ENCODE measurements at regions not wholly inside any gene's neighbourhood (a gene's known extent, or its start where the extent isn't known, plus 50 kb on each side); places are given as distances from the start of the nearest gene placed in this dataset.

- no peaks in the 10 kb centered on the region for H3F3A ChIP-seq (ENCODE audit: insufficient read depth, low read length)
- H3K9me2 ChIP-seq (replicated peaks; ENCODE audit: insufficient read depth, low read length), result no peaks in the 10 kb centered on the region
- H3K9me3 ChIP-seq (replicated peaks; ENCODE audit: insufficient read depth, low read length), result no peaks in the 10 kb centered on the region
- no peak overlapping the region for H3K27ac ChIP-seq (ENCODE audit: low read length)
- H3K79me2 ChIP-seq (ENCODE audit: low read length), result no peaks in the 10 kb centered on the region
- H3K4me2 ChIP-seq (ENCODE audit: low read depth, low read length), result no peak overlapping the region
- H3K4me3 ChIP-seq (ENCODE audit: low read length), result no peak overlapping the region
- no peaks in the 10 kb centered on the region for H3K4me1 ChIP-seq (ENCODE audit: low read length)
- H3K36me3 ChIP-seq (replicated peaks; ENCODE audit: insufficient read depth, low read length), result no peaks in the 10 kb centered on the region
- TF ChIP-seq EZH2phosphoT487 (IDR thresholded peaks at IDR 0.05; ENCODE audit: low read length) (no peak), EZH2 (optimal IDR thresholded peaks at IDR 0.05; ENCODE audit: low read depth, low read length) (no peak)
- TF ChIP-seq, protein P1, sequence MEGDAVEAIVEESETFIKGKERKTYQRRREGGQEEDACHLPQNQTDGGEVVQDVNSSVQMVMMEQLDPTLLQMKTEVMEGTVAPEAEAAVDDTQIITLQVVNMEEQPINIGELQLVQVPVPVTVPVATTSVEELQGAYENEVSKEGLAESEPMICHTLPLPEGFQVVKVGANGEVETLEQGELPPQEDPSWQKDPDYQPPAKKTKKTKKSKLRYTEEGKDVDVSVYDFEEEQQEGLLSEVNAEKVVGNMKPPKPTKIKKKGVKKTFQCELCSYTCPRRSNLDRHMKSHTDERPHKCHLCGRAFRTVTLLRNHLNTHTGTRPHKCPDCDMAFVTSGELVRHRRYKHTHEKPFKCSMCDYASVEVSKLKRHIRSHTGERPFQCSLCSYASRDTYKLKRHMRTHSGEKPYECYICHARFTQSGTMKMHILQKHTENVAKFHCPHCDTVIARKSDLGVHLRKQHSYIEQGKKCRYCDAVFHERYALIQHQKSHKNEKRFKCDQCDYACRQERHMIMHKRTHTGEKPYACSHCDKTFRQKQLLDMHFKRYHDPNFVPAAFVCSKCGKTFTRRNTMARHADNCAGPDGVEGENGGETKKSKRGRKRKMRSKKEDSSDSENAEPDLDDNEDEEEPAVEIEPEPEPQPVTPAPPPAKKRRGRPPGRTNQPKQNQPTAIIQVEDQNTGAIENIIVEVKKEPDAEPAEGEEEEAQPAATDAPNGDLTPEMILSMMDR (IDR thresholded peaks at IDR 0.05; ENCODE audit: low read length), result no peak
- no peaks in the 10 kb centered on the region for H4K20me1 ChIP-seq (ENCODE audit: insufficient read depth, low read length)
- no peak overlapping the region for H3K9ac ChIP-seq (ENCODE audit: low read length)
- no peaks in the 10 kb centered on the region for H3K27me3 ChIP-seq (replicated peaks; ENCODE audit: insufficient read depth, low read length)
- DNase-seq, result no peak
- H2AFZ ChIP-seq (ENCODE audit: low read length), result no peak overlapping the region
Measured at GRCh38 chr3:72460205-72461174, 387.8 kb downstream of the SHQ1 start.

- Histone ChIP-seq H3K36me3 (replicated peaks; ENCODE audit: insufficient read depth, low read length) (no peaks in the 10 kb centered on the region), H4K20me1 (ENCODE audit: insufficient read depth, low read length) (no peaks in the 10 kb centered on the region), H3K9me3 (replicated peaks; ENCODE audit: insufficient read depth, low read length) (no peaks in the 10 kb centered on the region), H3F3A (ENCODE audit: insufficient read depth, low read length) (no peaks in the 10 kb centered on the region), H3K4me2 (ENCODE audit: low read depth, low read length) (no peak overlapping the region), H3K27ac (ENCODE audit: low read length) (no peak overlapping the region), H3K9ac (ENCODE audit: low read length) (no peak overlapping the region), H3K79me2 (ENCODE audit: low read length) (no peaks in the 10 kb centered on the region), H3K9me2 (replicated peaks; ENCODE audit: insufficient read depth, low read length) (no peaks in the 10 kb centered on the region), H2AFZ (ENCODE audit: low read length) (no peak overlapping the region), H3K4me1 (ENCODE audit: low read length) (no peaks in the 10 kb centered on the region), H3K4me3 (ENCODE audit: low read length) (no peak overlapping the region), H3K27me3 (replicated peaks; ENCODE audit: insufficient read depth, low read length) (no peaks in the 10 kb centered on the region)
- DNase-seq, result no peak
- TF ChIP-seq, protein P1 (IDR thresholded peaks at IDR 0.05; ENCODE audit: low read length), result no peak
- TF ChIP-seq EZH2phosphoT487 (IDR thresholded peaks at IDR 0.05; ENCODE audit: low read length) (no peak), EZH2 (optimal IDR thresholded peaks at IDR 0.05; ENCODE audit: low read depth, low read length) (no peak)
Measured at GRCh38 chr3:72459588-72459987, 388.7 kb downstream of the SHQ1 start.

DNA sequence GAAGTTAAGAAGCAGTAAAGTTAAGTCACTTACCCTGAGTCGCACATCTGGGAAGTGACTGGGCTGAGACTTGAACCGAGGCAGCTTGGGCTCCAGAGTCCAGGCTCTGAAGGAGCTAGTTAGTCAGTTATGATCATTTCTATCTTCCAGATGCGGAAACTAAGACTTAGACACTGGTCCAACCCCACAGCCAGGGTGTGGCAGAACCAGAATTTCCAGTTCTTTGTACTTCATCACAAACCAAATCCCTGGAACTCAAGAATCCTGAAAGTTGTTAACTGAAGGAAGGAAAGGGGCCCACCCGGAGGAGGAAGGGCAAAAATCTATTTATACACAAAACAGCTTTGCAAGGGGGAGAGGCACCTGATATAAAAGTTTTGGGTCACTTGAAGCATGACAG, 389.9 kb downstream of the SHQ1 start:
- no peak overlapping the region for H3K27ac ChIP-seq (ENCODE audit: low read length)
- no peak overlapping the region for H3K9ac ChIP-seq (ENCODE audit: low read length)
- H3K9me3 ChIP-seq (replicated peaks; ENCODE audit: insufficient read depth, low read length), result no peaks in the 10 kb centered on the region
- H3K4me2 ChIP-seq (ENCODE audit: low read depth, low read length), result no peak overlapping the region
- no peak overlapping the region for H2AFZ ChIP-seq (ENCODE audit: low read length)
- H3K4me3 ChIP-seq (ENCODE audit: low read length), result no peak overlapping the region
- no peak for DNase-seq
- TF ChIP-seq, protein P1 (IDR thresholded peaks at IDR 0.05; ENCODE audit: low read length), result no peak
- TF ChIP-seq EZH2 (optimal IDR thresholded peaks at IDR 0.05; ENCODE audit: low read depth, low read length) (no peak), EZH2phosphoT487 (IDR thresholded peaks at IDR 0.05; ENCODE audit: low read length) (no peak)
- H3K36me3 ChIP-seq (replicated peaks; ENCODE audit: insufficient read depth, low read length), result no peaks in the 10 kb centered on the region
- no peaks in the 10 kb centered on the region for H3K79me2 ChIP-seq (ENCODE audit: low read length)
- no peaks in the 10 kb centered on the region for H3K27me3 ChIP-seq (replicated peaks; ENCODE audit: insufficient read depth, low read length)
- no peaks in the 10 kb centered on the region for H3K9me2 ChIP-seq (replicated peaks; ENCODE audit: insufficient read depth, low read length)
- H4K20me1 ChIP-seq (ENCODE audit: insufficient read depth, low read length), result no peaks in the 10 kb centered on the region
- no peaks in the 10 kb centered on the region for H3F3A ChIP-seq (ENCODE audit: insufficient read depth, low read length)
- H3K4me1 ChIP-seq (ENCODE audit: low read length), result no peaks in the 10 kb centered on the region
